ENCODE measurements at regions not wholly inside any gene's neighbourhood (a gene's known extent, or its start where the extent isn't known, plus 50 kb on each side); places are given as distances from the start of the nearest gene placed in this dataset.

GRCh38 chr15:87355946-87356345, 900.6 kb downstream of the NTRK3 start:
- TF ChIP-seq, protein P1, sequence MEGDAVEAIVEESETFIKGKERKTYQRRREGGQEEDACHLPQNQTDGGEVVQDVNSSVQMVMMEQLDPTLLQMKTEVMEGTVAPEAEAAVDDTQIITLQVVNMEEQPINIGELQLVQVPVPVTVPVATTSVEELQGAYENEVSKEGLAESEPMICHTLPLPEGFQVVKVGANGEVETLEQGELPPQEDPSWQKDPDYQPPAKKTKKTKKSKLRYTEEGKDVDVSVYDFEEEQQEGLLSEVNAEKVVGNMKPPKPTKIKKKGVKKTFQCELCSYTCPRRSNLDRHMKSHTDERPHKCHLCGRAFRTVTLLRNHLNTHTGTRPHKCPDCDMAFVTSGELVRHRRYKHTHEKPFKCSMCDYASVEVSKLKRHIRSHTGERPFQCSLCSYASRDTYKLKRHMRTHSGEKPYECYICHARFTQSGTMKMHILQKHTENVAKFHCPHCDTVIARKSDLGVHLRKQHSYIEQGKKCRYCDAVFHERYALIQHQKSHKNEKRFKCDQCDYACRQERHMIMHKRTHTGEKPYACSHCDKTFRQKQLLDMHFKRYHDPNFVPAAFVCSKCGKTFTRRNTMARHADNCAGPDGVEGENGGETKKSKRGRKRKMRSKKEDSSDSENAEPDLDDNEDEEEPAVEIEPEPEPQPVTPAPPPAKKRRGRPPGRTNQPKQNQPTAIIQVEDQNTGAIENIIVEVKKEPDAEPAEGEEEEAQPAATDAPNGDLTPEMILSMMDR (IDR thresholded peaks at IDR 0.05) = no peak
- TF ChIP-seq POLR2A (IDR thresholded peaks at IDR 0.05; ENCODE audit: low read length) (no peak), REST (IDR thresholded peaks at IDR 0.05) (no peak), ZC3H11A (IDR thresholded peaks at IDR 0.05) (no peak), RAD21 (conservative IDR thresholded peaks at IDR 0.05 in 1 of 2, IDR thresholded peaks at IDR 0.05 in 1 of 2) (no peak), CHD4 (IDR thresholded peaks at IDR 0.05; ENCODE audit: borderline replicate concordance) (no peak), MAX (IDR thresholded peaks at IDR 0.05) (no peak), EP300 (IDR thresholded peaks at IDR 0.05) (no peak), MAFK (IDR thresholded peaks at IDR 0.05; ENCODE audit: partially characterized antibody) (no peak), CHD2 (IDR thresholded peaks at IDR 0.05; ENCODE audit: low read length, partially characterized antibody) (no peak), ZSCAN20 (CRISPR knock-in tag; IDR thresholded peaks at IDR 0.05) (no peak), KDM1A (IDR thresholded peaks at IDR 0.05; ENCODE audit: low read depth) (no peak)
- TF ChIP-seq, protein P2, sequence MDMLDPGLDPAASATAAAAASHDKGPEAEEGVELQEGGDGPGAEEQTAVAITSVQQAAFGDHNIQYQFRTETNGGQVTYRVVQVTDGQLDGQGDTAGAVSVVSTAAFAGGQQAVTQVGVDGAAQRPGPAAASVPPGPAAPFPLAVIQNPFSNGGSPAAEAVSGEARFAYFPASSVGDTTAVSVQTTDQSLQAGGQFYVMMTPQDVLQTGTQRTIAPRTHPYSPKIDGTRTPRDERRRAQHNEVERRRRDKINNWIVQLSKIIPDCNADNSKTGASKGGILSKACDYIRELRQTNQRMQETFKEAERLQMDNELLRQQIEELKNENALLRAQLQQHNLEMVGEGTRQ (IDR thresholded peaks at IDR 0.05) = no peak
